Stomach (tissue), 8 donors: ENCODE measurements at regions not wholly inside any gene's neighbourhood (a gene's known extent, or its start where the extent isn't known, plus 50 kb on each side); places are given as distances from the start of the nearest gene placed in this dataset.
A peak's percentile ranks its signal among the peaks of the same experiment; 100 is the strongest.

Experiments used
- DNase-seq, 2 donors: peaks; one replicate each; pipeline versions ENCODE4 v3.0.0 to v3.0.0-alpha.2; 2013 to 2019
- H3K27ac ChIP-seq, 5 donors: fragments of 200-600 bp in 4 of 5; sonication (generic) in 4 of 5; one replicate each; pipeline ENCODE4 v1.5.1; 2013 to 2019; ENCODE audit warnings: mild to moderate bottlenecking in 1 of 5, moderate library complexity in 1 of 5
- H3K27me3 ChIP-seq, 3 donors: fragments of 200-600 bp; sonication (generic); one replicate each; pipeline ENCODE4 v1.5.1; 2017 to 2019; ENCODE audit warnings: mixed run types in 1 of 3
- H3K36me3 ChIP-seq, 4 donors: fragments of 200-600 bp; sonication (generic); 1 replicate in 3 of 4; 2 replicates in 1 of 4; pipeline ENCODE4 v1.5.1; 2016 to 2019
- H3K4me1 ChIP-seq, 4 donors: fragments of 200-600 bp; sonication (generic); one replicate each; pipeline ENCODE4 v1.5.1; 2016 to 2019
- H3K4me3 ChIP-seq, 4 donors: fragments of 200-600 bp; sonication (generic) in 3 of 4; one replicate each; pipeline ENCODE4 v1.5.1; 2016 to 2019; ENCODE audit warnings: mild to moderate bottlenecking in 1 of 4
- H3K9me3 ChIP-seq, 4 donors: fragments of 200-600 bp; sonication (generic); one replicate each; pipeline ENCODE4 v1.5.1; 2016 to 2019
- EP300 ChIP-seq: sonication (generic); formaldehyde crosslinking; IDR thresholded peaks from one replicate; pipeline ENCODE4 v1.6.1; 2017; ENCODE audit warnings: antibody characterized with exemption
- POLR2A ChIP-seq, 4 donors: fragments of 450-650 bp; IDR thresholded peaks; one replicate each; pipeline ENCODE4 v1.6.1; 2016; ENCODE audit warnings: antibody characterized with exemption in 4 of 4, control low read depth in 2 of 4, mild to moderate bottlenecking in 1 of 4, moderate library complexity in 1 of 4
- POLR2AphosphoS5 ChIP-seq, 3 donors: sonication (generic); formaldehyde crosslinking; IDR thresholded peaks; one replicate each; pipeline ENCODE4 v1.6.1; 2016; ENCODE audit warnings: antibody characterized with exemption in 3 of 3
- WGBS, 5 donors: extraction: QIAGEN DNeasy Blood & Tissue Kit in 3 of 5; methylation state at CpG; one replicate each; pipeline versions ENCODE4 v1.1.5 to v1.1.7; 2013 to 2018; 5-methylcytosine and 5-hydroxymethylcytosine counted together
- intact Hi-C: fragments of 100-400 bp; cut with DNase I; formaldehyde crosslinking; loops from one replicate; pipeline ENCODE4 v1.15.1; 2023; ENCODE audit warnings: low total_unique reads
- small RNA-seq, 4 donors: library from RNA; depleted of rRNA; stranded (forward); fragments of <200 nt; gene quantifications; one replicate each; pipeline ENCODE3, GENCODE V24; 2016
- TF ChIP-seq, protein P1 (sequence below), 7 experiments: fragments of 450-650 bp in 4 of 7; fragments of 200-600 bp in 3 of 7; sonication (generic) in 3 of 7; IDR thresholded peaks; one replicate each; pipeline ENCODE4 v1.5.1; 2016 to 2019; ENCODE audit warnings: antibody characterized with exemption in 7 of 7, control low read depth in 2 of 7, mild to moderate bottlenecking in 1 of 7
- donor health status: healthy with polysubstance abuse.
- donor health status: Bipolar disorder and iron deficiency.
- donor health status: healthy.

DNA sequence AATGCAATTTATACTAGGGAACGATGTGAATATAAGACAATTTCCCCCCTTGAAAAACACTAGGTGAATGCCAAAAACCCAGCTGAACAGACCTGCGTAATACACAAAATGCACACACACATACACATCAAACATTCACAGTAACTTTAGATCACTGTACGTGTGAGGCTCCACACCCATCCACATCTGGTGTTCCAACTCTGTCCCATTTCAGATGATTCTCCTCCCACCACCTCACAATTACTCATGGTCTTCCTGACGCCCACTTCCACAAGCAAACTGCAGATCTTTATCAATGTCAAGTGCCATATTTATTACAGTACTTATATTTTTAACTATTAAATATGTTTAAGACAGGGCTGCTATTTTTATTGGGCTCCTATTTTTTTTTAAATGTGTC, 57.8 kb upstream of the TENM4 start:
- Histone ChIP-seq H3K4me3 (no peak overlapping the region), H3K9me3 (no peaks in the 10 kb centered on the region), H3K27me3 (peaks cover 0 to 9% (median 0%) of the 10 kb centered on the region in 3 donors), H3K4me1 (peaks cover 0 to 10% (median 2%) of the 10 kb centered on the region in 4 donors), H3K36me3 (no peaks in the 10 kb centered on the region), H3K27ac (no peak overlapping the region)
- no peak for DNase-seq
- intact Hi-C loops, result no loop called here
- TF ChIP-seq EP300 (no peak), POLR2AphosphoS5 (IDR thresholded peaks at IDR 0.05) (no peak), POLR2A (IDR thresholded peaks at IDR 0.05) (no peak)
- TF ChIP-seq, protein P1, sequence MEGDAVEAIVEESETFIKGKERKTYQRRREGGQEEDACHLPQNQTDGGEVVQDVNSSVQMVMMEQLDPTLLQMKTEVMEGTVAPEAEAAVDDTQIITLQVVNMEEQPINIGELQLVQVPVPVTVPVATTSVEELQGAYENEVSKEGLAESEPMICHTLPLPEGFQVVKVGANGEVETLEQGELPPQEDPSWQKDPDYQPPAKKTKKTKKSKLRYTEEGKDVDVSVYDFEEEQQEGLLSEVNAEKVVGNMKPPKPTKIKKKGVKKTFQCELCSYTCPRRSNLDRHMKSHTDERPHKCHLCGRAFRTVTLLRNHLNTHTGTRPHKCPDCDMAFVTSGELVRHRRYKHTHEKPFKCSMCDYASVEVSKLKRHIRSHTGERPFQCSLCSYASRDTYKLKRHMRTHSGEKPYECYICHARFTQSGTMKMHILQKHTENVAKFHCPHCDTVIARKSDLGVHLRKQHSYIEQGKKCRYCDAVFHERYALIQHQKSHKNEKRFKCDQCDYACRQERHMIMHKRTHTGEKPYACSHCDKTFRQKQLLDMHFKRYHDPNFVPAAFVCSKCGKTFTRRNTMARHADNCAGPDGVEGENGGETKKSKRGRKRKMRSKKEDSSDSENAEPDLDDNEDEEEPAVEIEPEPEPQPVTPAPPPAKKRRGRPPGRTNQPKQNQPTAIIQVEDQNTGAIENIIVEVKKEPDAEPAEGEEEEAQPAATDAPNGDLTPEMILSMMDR (IDR thresholded peaks at IDR 0.05), result no peak
- 42 to 76% (median 67%) methylated on average over 4 of the region's 4 CpGs for WGBS, 5 donors

DNA sequence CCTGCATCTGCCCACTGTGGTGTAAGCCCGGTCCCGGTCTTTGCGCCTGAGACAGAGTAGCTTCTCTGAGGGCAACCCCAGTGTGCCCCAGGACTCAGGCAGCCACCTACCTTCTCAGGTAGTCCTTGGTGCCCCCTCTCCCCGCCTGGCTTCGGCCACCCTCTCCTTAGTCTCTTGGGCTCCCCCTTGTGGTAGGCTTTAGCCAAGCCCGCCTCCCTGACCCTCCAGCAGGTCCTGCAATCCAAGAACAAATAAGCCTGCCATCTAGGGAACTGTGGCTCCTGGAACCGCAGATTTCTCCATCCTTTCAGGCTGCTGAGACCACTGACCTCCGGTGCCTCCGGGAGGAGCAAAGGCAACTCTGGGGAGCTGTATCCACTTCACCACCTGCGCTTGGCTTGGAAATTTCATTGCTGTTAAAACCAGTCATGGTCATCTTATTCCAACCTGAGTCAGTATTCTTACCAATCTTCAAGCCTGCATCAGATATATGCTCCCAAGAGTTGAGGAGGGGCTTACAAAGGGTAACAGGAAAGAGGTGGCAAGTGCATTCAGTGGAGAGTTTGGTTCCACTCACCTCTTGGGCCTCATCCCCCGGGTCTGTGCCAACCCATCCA, 52.8 kb upstream of the TENM4 start:
- H3K9me3 ChIP-seq, result no peaks in the 10 kb centered on the region
- H3K27me3 ChIP-seq, result peaks cover 0 to 17% (median 0%) of the 10 kb centered on the region in 3 donors
- H3K36me3 ChIP-seq, result no peaks in the 10 kb centered on the region
- WGBS, 5 donors, result 21 to 28% (median 28%) methylated on average over 11 of the region's 11 CpGs
- no peak overlapping the region for H3K27ac ChIP-seq
- H3K4me3 ChIP-seq, result no peak overlapping the region
- intact Hi-C loops, result loop anchor here (5.0 kb wide), 1 partner anchor 841 kb away; no protein-coding TSS in a partner anchor
- peak; percentile 72 to 90 for DNase-seq
- peaks cover 0 to 5% (median 0%) of the 10 kb centered on the region in 4 donors for H3K4me1 ChIP-seq
- TF ChIP-seq, protein P1 (IDR thresholded peaks at IDR 0.05), result peak in 4 of 7 experiments; percentile 65 to 86 (median 73)
- TF ChIP-seq EP300, result no peak

DNA sequence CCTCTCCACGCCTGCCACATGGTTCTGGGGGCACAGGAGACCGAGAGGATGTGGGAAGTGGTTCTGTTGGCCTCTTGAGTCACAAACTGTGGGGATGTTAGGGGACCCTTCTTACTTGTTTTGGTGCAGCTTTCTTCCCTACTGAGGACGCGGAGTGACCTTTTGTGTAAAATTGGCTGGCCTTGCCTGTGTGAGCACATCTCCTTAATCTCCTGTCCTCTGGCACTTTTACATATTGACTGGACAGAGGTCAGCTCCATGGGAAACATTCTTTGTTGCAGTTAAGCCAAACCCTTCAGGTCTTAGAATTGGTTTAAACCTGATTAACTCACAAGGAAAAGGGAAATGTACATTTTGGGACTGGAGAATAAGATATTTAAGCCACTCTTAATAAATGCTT, 51.2 kb upstream of the TENM4 start:
- no peaks in the 10 kb centered on the region for H3K9me3 ChIP-seq
- TF ChIP-seq EP300 (no peak), POLR2A (IDR thresholded peaks at IDR 0.05) (no peak), POLR2AphosphoS5 (IDR thresholded peaks at IDR 0.05) (no peak)
- TF ChIP-seq, protein P1 (IDR thresholded peaks at IDR 0.05), result no peak
- intact Hi-C loops, result loop anchor here (5.0 kb wide), 1 partner anchor 840 kb away; no protein-coding TSS in a partner anchor
- WGBS, 5 donors, result 61 to 90% (median 79%) methylated on average over 4 of the region's 4 CpGs
- no peaks in the 10 kb centered on the region for H3K36me3 ChIP-seq
- H3K4me3 ChIP-seq, result no peak overlapping the region
- no peak for DNase-seq
- peaks cover 0 to 5% (median 0%) of the 10 kb centered on the region in 4 donors for H3K4me1 ChIP-seq
- H3K27me3 ChIP-seq, result peaks cover 0 to 18% (median 0%) of the 10 kb centered on the region in 3 donors
- no peak overlapping the region for H3K27ac ChIP-seq

Small RNA genes in the stretch of these regions (small RNA-seq; reads per million reads assigned to genes)
- gene AP002802.2 (0 reads per million in 4 donors), gene MIR4300 (0 reads per million in 4 donors), gene MTND4LP18 (0 reads per million in 4 donors), gene RNU6-544P (0 reads per million in 4 donors)
